ENCODE measurements at regions not wholly inside any gene's neighbourhood (a gene's known extent, or its start where the extent isn't known, plus 50 kb on each side); places are given as distances from the start of the nearest gene placed in this dataset.
A peak's percentile ranks its signal among the peaks of the same experiment; 100 is the strongest.
"Not testable (repeated sequence)": the region's sequence is repeated elsewhere in the genome, so short reads cannot be mapped to it uniquely, and the experiment has no call there.

- no peak for DNase-seq
Measured at GRCh38 chr14:22184157-22184829, 404.7 kb downstream of the DAD1 start.

- DNase-seq, result no peak
Measured at GRCh38 chr14:22180045-22180444, 409.0 kb downstream of the DAD1 start.

- DNase-seq, result no peak
Measured at GRCh38 chr14:22179190-22179589, 409.8 kb downstream of the DAD1 start.

GRCh38 chr14:22178333-22178839 lies 410.6 kb downstream of the DAD1 start:
- no peak for DNase-seq

GRCh38 chr14:22177870-22178269 lies 411.2 kb downstream of the DAD1 start:
- no peak for DNase-seq

- DNase-seq, result no peak
Measured at GRCh38 chr14:22176957-22177356, 412.1 kb downstream of the DAD1 start.

- not testable (repeated sequence) for DNase-seq
Measured at GRCh38 chr14:22175278-22175558, 413.8 kb downstream of the DAD1 start.

GRCh38 chr14:22174412-22175277 lies 414.4 kb downstream of the DAD1 start:
- DNase-seq, result no peak

GRCh38 chr14:22168092-22168955 lies 420.7 kb downstream of the DAD1 start:
- no peak for DNase-seq

GRCh38 chr14:22164616-22165015 lies 424.4 kb downstream of the DAD1 start:
- DNase-seq, result no peak

- DNase-seq, result no peak
Measured at GRCh38 chr14:22163051-22163450, 426.0 kb downstream of the DAD1 start.

- DNase-seq, result peak; percentile 5
Measured at GRCh38 chr14:22159957-22160356, 429.1 kb downstream of the DAD1 start.

GRCh38 chr14:22159099-22159498 lies 429.9 kb downstream of the DAD1 start:
- DNase-seq, result no peak

- DNase-seq, result no peak
Measured at GRCh38 chr14:22158560-22158959, 430.5 kb downstream of the DAD1 start.

- DNase-seq, result no peak
Measured at GRCh38 chr14:22155571-22155970, 433.5 kb downstream of the DAD1 start.

- DNase-seq, result no peak
Measured at GRCh38 chr14:22152903-22153302, 436.1 kb downstream of the DAD1 start.

- no peak for DNase-seq
Measured at GRCh38 chr14:22152161-22152870, 436.7 kb downstream of the DAD1 start.

GRCh38 chr14:22151121-22151520 lies 437.9 kb downstream of the DAD1 start:
- no peak for DNase-seq

GRCh38 chr14:22149058-22149457 lies 440.0 kb downstream of the DAD1 start:
- no peak for DNase-seq

- DNase-seq, result no peak
Measured at GRCh38 chr14:22147716-22148115, 441.3 kb downstream of the DAD1 start.

- no peak for DNase-seq
Measured at GRCh38 chr14:22143363-22143762, 445.7 kb downstream of the DAD1 start.

- no peak for DNase-seq
Measured at GRCh38 chr14:22140633-22141032, 448.4 kb downstream of the DAD1 start.

Measured in stimulated activated CD4-positive, alpha-beta T cell treated with anti-CD3 and anti-CD28 coated beads, Interleukin-4, amount 100 ng/mL, for 24 hours (primary cell).